H1 (cell line): ENCODE measurements at regions not wholly inside any gene's neighbourhood (a gene's known extent, or its start where the extent isn't known, plus 50 kb on each side); places are given as distances from the start of the nearest gene placed in this dataset.

Source experiments
- CTCF ChIA-PET: fragments of 300-600 bp; sonication (Branson Sonifier 250); formaldehyde crosslinking; loops from one replicate; lab custom pipeline; 2021; ENCODE audit not compliant: partially characterized antibody; lab: Charles Lee
- POLR2A ChIA-PET: fragments of 300-600 bp; sonication (Branson Sonifier 250); formaldehyde crosslinking; loops from one replicate; lab custom pipeline; 2021; ENCODE audit warnings: inconsistent platforms; ENCODE audit not compliant: partially characterized antibody; lab: Charles Lee
- DNase-seq, 2 experiments: peaks; one replicate each; pipeline versions ENCODE4 v3.0.0 to v3.0.0-alpha.2; 2010 to 2022; ENCODE audit warnings: low spot score in 2 of 2, low read depth in 1 of 2, mixed read lengths in 1 of 2
- FAIRE-seq: peaks from 2 replicates; lab custom pipeline; 2011; peaks lifted over from hg19 to GRCh38; lab: Jason Lieb, UNC
- H2AFZ ChIP-seq: 2 replicates; pipeline ENCODE4 v1.8.1; 2012; ENCODE audit warnings: low read length, inconsistent platforms
- H2AK5ac ChIP-seq: 2 replicates; pipeline ENCODE4 v1.6.1; 2013; ENCODE audit warnings: low read depth, low read length
- H2BK120ac ChIP-seq: replicated peaks from 2 replicates; pipeline ENCODE3; 2013; ENCODE audit warnings: low read depth, low read length, inconsistent platforms
- H2BK12ac ChIP-seq: 2 replicates; pipeline ENCODE4 v1.6.1; 2013; ENCODE audit warnings: low read depth, low read length
- H2BK15ac ChIP-seq: 2 replicates; pipeline ENCODE4 v1.6.1; 2013; ENCODE audit warnings: low read length
- H2BK20ac ChIP-seq: 2 replicates; pipeline ENCODE4 v1.6.1; 2013; ENCODE audit warnings: low read length
- H2BK5ac ChIP-seq: 2 replicates; pipeline ENCODE4 v1.6.1; 2013; ENCODE audit warnings: low read depth, low read length
- H3K14ac ChIP-seq: 2 replicates; pipeline ENCODE4 v1.6.1; 2013; ENCODE audit warnings: inconsistent platforms; ENCODE audit not compliant: insufficient read length
- H3K18ac ChIP-seq: 2 replicates; pipeline ENCODE4 v1.6.1; 2013; ENCODE audit warnings: low read length; ENCODE audit errors: extremely low read depth
- H3K23ac ChIP-seq: 2 replicates; pipeline ENCODE4 v1.6.1; 2013; ENCODE audit warnings: inconsistent platforms; ENCODE audit not compliant: insufficient read length
- H3K23me2 ChIP-seq: 2 replicates; pipeline ENCODE4 v1.6.1; 2013; ENCODE audit warnings: low read depth, low read length
- H3K27ac ChIP-seq: 2 replicates; pipeline ENCODE4 v1.6.1; 2011; ENCODE audit warnings: low read depth, low read length, inconsistent platforms
- H3K27me3 ChIP-seq, 4 experiments: replicated peaks in 1 of 4; 1 replicate in 1 of 4; 2 replicates in 3 of 4; pipeline versions ENCODE4 v1.6.1 to v1.8.1; 2011 to 2013; ENCODE audit warnings: low read length in 3 of 4, mild to moderate bottlenecking in 3 of 4, inconsistent platforms in 2 of 4, mixed read lengths in 2 of 4, moderate library complexity in 1 of 4; ENCODE audit not compliant: control insufficient read depth in 3 of 4, insufficient read depth in 3 of 4; ENCODE audit errors: extremely low read depth in 1 of 4
- H3K36me3 ChIP-seq, 4 experiments: 2 replicates each; pipeline versions ENCODE4 v1.6.1 to v1.8.1; 2011 to 2013; ENCODE audit warnings: mild to moderate bottlenecking in 4 of 4, low read length in 3 of 4, moderate library complexity in 2 of 4, control low read depth in 1 of 4, inconsistent platforms in 1 of 4; ENCODE audit not compliant: insufficient read depth in 4 of 4, control insufficient read depth in 2 of 4
- H3K4ac ChIP-seq: replicated peaks from 2 replicates; pipeline ENCODE3; 2013; ENCODE audit warnings: low read length, low read depth, mixed read lengths, inconsistent platforms; ENCODE audit not compliant: insufficient read length
- H3K4me1 ChIP-seq, 4 experiments: replicated peaks in 1 of 4; 1 replicate in 1 of 4; 2 replicates in 3 of 4; pipeline versions ENCODE4 v1.6.1 to v1.8.1; 2011 to 2013; ENCODE audit warnings: low read length in 3 of 4, inconsistent platforms in 2 of 4, mixed read lengths in 1 of 4; ENCODE audit not compliant: insufficient read depth in 4 of 4, control insufficient read depth in 3 of 4
- H3K4me2 ChIP-seq, 2 experiments: 2 replicates each; pipeline versions ENCODE4 v1.6.1 to v1.8.1; 2011 to 2013; ENCODE audit warnings: low read depth in 2 of 2, low read length in 2 of 2, control low read depth in 1 of 2, inconsistent platforms in 1 of 2, mild to moderate bottlenecking in 1 of 2; ENCODE audit not compliant: insufficient read depth in 1 of 2
- H3K4me3 ChIP-seq, 4 experiments: fragments of 200-600, 300-600 bp in 1 of 4; sonication (generic), shearing (Covaris generic), sonication (Bioruptor Twin) in 1 of 4; 2 replicates each; pipeline versions ENCODE4 v1.5.1 to v1.8.1; 2011 to 2016; ENCODE audit warnings: low read length in 4 of 4, low read depth in 3 of 4, control low read depth in 2 of 4, inconsistent platforms in 2 of 4, mild to moderate bottlenecking in 2 of 4, mixed read lengths in 1 of 4, moderate library complexity in 1 of 4; ENCODE audit not compliant: insufficient read depth in 2 of 4; ENCODE audit errors: extremely low read depth in 1 of 4
- H3K56ac ChIP-seq: replicated peaks from 2 replicates; pipeline ENCODE3; 2013; ENCODE audit warnings: low read depth, mild to moderate bottlenecking, mixed read lengths, low read length, inconsistent platforms; ENCODE audit not compliant: insufficient read length
- H3K79me1 ChIP-seq: 2 replicates; pipeline ENCODE4 v1.6.1; 2013; ENCODE audit warnings: low read depth, low read length, control low read depth
- H3K79me2 ChIP-seq, 2 experiments: 2 replicates each; pipeline versions ENCODE4 v1.6.1 to v1.8.1; 2012 to 2013; ENCODE audit warnings: low read length in 2 of 2, mild to moderate bottlenecking in 2 of 2, inconsistent platforms in 1 of 2; ENCODE audit not compliant: insufficient read depth in 2 of 2, control insufficient read depth in 1 of 2
- H3K9ac ChIP-seq, 4 experiments: replicated peaks in 1 of 4; 1 replicate in 1 of 4; 2 replicates in 3 of 4; pipeline versions ENCODE4 v1.6.1 to v1.8.1; 2011 to 2013; ENCODE audit warnings: low read depth in 3 of 4, low read length in 3 of 4, control low read depth in 2 of 4, mild to moderate bottlenecking in 2 of 4, moderate library complexity in 2 of 4, inconsistent platforms in 1 of 4; ENCODE audit errors: extremely low read depth in 1 of 4
- H3K9me3 ChIP-seq, 2 experiments: 2 replicates each; pipeline versions ENCODE4 v1.6.1 to v1.8.1; 2012 to 2013; ENCODE audit warnings: mild to moderate bottlenecking in 2 of 2, moderate library complexity in 2 of 2, control low read depth in 1 of 2, inconsistent platforms in 1 of 2, low read depth in 1 of 2, low read length in 1 of 2, mixed read lengths in 1 of 2; ENCODE audit not compliant: insufficient read depth in 2 of 2
- H4K20me1 ChIP-seq, 2 experiments: replicated peaks in 1 of 2; 2 replicates each; pipeline versions ENCODE3 to v1.8.1; 2011 to 2013; ENCODE audit warnings: inconsistent platforms in 2 of 2, low read length in 2 of 2, mild to moderate bottlenecking in 1 of 2; ENCODE audit not compliant: insufficient read depth in 2 of 2, control insufficient read depth in 1 of 2
- H4K5ac ChIP-seq: 2 replicates; pipeline ENCODE4 v1.6.1; 2013; ENCODE audit warnings: low read length, low read depth, mixed read lengths, inconsistent platforms; ENCODE audit not compliant: insufficient read length
- H4K8ac ChIP-seq: 2 replicates; pipeline ENCODE4 v1.8.0; 2013; ENCODE audit warnings: mild to moderate bottlenecking, moderate library complexity, low read length, inconsistent platforms; ENCODE audit not compliant: insufficient read depth; ENCODE audit errors: extremely low read depth
- H4K91ac ChIP-seq: replicated peaks from 2 replicates; pipeline ENCODE3; 2013; ENCODE audit warnings: low read length, mixed read lengths, inconsistent platforms; ENCODE audit not compliant: insufficient read length
- ATF3 ChIP-seq: IDR thresholded peaks from 2 replicates; pipeline ENCODE4 v1.6.1; 2011; ENCODE audit warnings: low read depth, mild to moderate bottlenecking, low read length; ENCODE audit not compliant: insufficient read depth
- FOSL1 ChIP-seq: IDR thresholded peaks from 2 replicates; pipeline ENCODE4 v1.6.1; 2011; ENCODE audit warnings: mild to moderate bottlenecking, low read depth, low read length, moderate library complexity; ENCODE audit not compliant: insufficient read depth
- GTF2F1 ChIP-seq: IDR thresholded peaks from 2 replicates; pipeline ENCODE4 v1.6.1; 2012; ENCODE audit warnings: low read depth, low read length, improper control_type of control experiment, borderline replicate concordance
- HDAC6 ChIP-seq: IDR thresholded peaks from one replicate; pipeline ENCODE4 v1.7.1; 2012; ENCODE audit warnings: low read depth, mild to moderate bottlenecking, inconsistent platforms, low read length, moderate library complexity
- WGBS, 2 experiments: shearing (Covaris generic) in 1 of 2; methylation state at CpG; one replicate each; pipeline versions ENCODE4 v1.1.6 to v1.1.7; 2013 to 2015; ENCODE audit warnings: low lambda C conversion rate in 2 of 2, mixed read lengths in 2 of 2, inconsistent platforms in 1 of 2, low coverage in 1 of 2, missing lambda C conversion rate in 1 of 2; ENCODE audit not compliant: insufficient replicate concordance in 2 of 2, insufficient coverage in 1 of 2, insufficient read length in 1 of 2; ENCODE audit errors: extremely low coverage in 1 of 2, missing lambda C conversion rate in 1 of 2; 5-methylcytosine and 5-hydroxymethylcytosine counted together

- H2BK5ac ChIP-seq: no peak overlapping the region
- H3K79me1 ChIP-seq: no peaks in the 10 kb centered on the region
- no peak overlapping the region for H3K23ac ChIP-seq
- CTCF ChIA-PET: interaction anchor here (0.8 kb wide), 1 partner anchor 939 kb away, joined by 3 read pairs; no protein-coding TSS in a partner anchor
- no peaks in the 10 kb centered on the region for H3K79me2 ChIP-seq
- H2AFZ ChIP-seq: no peak overlapping the region
- H4K8ac ChIP-seq: no peak overlapping the region
- no peaks in the 10 kb centered on the region for H3K27me3 ChIP-seq
- H4K20me1 ChIP-seq: no peaks in the 10 kb centered on the region
- H3K9ac ChIP-seq: no peak overlapping the region
- H3K4me1 ChIP-seq: no peaks in the 10 kb centered on the region
- no peaks in the 10 kb centered on the region for H3K9me3 ChIP-seq
- H2AK5ac ChIP-seq: no peak overlapping the region
- no peak overlapping the region for H2BK15ac ChIP-seq
- H3K4me2 ChIP-seq: no peak overlapping the region
- no peak overlapping the region for H3K18ac ChIP-seq
- no peaks in the 10 kb centered on the region for H3K23me2 ChIP-seq
- POLR2A ChIA-PET: no interaction called here
- H3K36me3 ChIP-seq: no peaks in the 10 kb centered on the region
- H2BK12ac ChIP-seq: no peak overlapping the region
- no peak overlapping the region for H3K56ac ChIP-seq
- H3K14ac ChIP-seq: no peak overlapping the region
- WGBS, 2 experiments: 80% methylated on average over 1 of the region's 1 CpG; no CpG with 5 or more reads in 1 of the 2 experiments
- no peak for TF ChIP-seq FOSL1
- TF ChIP-seq HDAC6: no peak
- TF ChIP-seq ATF3: no peak
- TF ChIP-seq GTF2F1: no peak
- DNase-seq (no peak), FAIRE-seq (no peak)
- no peak overlapping the region for H3K4me3 ChIP-seq
- no peak overlapping the region for H2BK120ac ChIP-seq
- H2BK20ac ChIP-seq: no peak overlapping the region
- H4K91ac ChIP-seq: no peak overlapping the region
- no peak overlapping the region for H4K5ac ChIP-seq
- H3K27ac ChIP-seq: no peak overlapping the region
- H3K4ac ChIP-seq: no peak overlapping the region
These were observed 375.5 kb downstream of the SEMA3D start for GRCh38 chr7:84811362-84811761.
